WERI-Rb-1 (cell line): ENCODE measurements at regions not wholly inside any gene's neighbourhood (a gene's known extent, or its start where the extent isn't known, plus 50 kb on each side); places are given as distances from the start of the nearest gene placed in this dataset.

Source experiments
- DNase-seq: peaks from one replicate; pipeline ENCODE4 v3.0.0-alpha.2; 2020
- H3K27ac ChIP-seq: fragments of 250-450 bp; sonication (Bioruptor Pico); 2 replicates; pipeline ENCODE4 v1.5.1; 2020; ENCODE audit warnings: mild to moderate bottlenecking, moderate library complexity
- H3K27me3 ChIP-seq: fragments of 250-450 bp; sonication (Bioruptor Pico); 2 replicates; pipeline ENCODE4 v1.5.1; 2021; ENCODE audit warnings: mild to moderate bottlenecking, low read depth, moderate library complexity; ENCODE audit not compliant: insufficient read depth, severe bottlenecking
- H3K36me3 ChIP-seq: fragments of 250-450 bp; sonication (Bioruptor Pico); 2 replicates; pipeline ENCODE4 v1.5.1; 2020; ENCODE audit warnings: mild to moderate bottlenecking, moderate library complexity
- H3K4me3 ChIP-seq: 2 replicates; pipeline ENCODE4 v1.5.1; 2011; ENCODE audit warnings: low read depth, mild to moderate bottlenecking, control low read depth, low read length
- H3K9me3 ChIP-seq: fragments of 250-450 bp; sonication (Bioruptor Pico); 2 replicates; pipeline ENCODE4 v1.5.1; 2021; ENCODE audit warnings: mild to moderate bottlenecking, moderate library complexity; ENCODE audit not compliant: severe bottlenecking
- TF ChIP-seq, protein P1 (sequence below): IDR thresholded peaks from 2 replicates; pipeline ENCODE4 v1.5.1; 2011; ENCODE audit warnings: low read depth, mild to moderate bottlenecking, control low read depth, inconsistent platforms, low read length

DNA sequence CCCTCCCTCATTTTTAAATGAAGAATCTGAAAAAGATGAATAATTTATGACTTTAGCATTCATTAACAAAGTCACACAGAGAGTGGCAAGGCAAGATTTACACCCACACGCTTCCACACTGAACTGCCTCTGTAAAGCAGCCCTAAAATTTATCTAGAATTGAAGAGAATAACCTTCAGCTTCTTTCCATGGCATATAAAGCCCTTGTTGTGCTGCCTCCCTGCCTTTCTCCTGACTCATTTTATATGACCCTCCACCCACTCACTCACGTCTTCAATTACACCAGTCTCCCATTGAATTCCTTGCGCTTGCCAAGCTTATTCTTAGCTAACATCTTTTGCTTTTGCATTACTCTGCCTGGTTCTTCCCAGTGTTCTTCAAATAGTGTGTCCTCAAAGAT is 2649.3 kb downstream of the PCDH7 start:
- Histone ChIP-seq H3K27ac (no peak overlapping the region), H3K4me3 (no peak overlapping the region), H3K36me3 (no peaks in the 10 kb centered on the region), H3K9me3 (no peaks in the 10 kb centered on the region), H3K27me3 (no peaks in the 10 kb centered on the region)
- TF ChIP-seq, protein P1, sequence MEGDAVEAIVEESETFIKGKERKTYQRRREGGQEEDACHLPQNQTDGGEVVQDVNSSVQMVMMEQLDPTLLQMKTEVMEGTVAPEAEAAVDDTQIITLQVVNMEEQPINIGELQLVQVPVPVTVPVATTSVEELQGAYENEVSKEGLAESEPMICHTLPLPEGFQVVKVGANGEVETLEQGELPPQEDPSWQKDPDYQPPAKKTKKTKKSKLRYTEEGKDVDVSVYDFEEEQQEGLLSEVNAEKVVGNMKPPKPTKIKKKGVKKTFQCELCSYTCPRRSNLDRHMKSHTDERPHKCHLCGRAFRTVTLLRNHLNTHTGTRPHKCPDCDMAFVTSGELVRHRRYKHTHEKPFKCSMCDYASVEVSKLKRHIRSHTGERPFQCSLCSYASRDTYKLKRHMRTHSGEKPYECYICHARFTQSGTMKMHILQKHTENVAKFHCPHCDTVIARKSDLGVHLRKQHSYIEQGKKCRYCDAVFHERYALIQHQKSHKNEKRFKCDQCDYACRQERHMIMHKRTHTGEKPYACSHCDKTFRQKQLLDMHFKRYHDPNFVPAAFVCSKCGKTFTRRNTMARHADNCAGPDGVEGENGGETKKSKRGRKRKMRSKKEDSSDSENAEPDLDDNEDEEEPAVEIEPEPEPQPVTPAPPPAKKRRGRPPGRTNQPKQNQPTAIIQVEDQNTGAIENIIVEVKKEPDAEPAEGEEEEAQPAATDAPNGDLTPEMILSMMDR: no peak
- DNase-seq: no peak

DNA sequence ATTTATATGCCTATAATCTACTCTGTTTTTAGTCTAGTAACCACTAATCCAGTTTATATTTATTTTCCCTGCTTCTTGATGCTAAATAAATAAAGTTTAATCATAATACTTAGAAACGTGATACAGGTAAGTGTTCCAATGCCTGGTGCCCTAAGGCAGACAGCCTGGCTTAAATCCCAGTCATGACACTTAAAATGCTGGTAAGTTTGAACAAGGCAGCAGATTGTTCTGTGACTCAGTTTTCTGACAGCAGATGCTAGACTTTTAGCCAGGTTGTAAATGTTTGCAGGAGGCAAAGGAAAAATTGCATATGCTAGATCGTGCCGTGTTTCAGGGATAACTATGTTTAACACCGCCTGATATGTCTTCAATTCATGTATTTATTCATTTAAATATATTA is 2661.6 kb downstream of the PCDH7 start:
- Histone ChIP-seq H3K4me3 (no peak overlapping the region), H3K27ac (no peak overlapping the region), H3K9me3 (no peaks in the 10 kb centered on the region), H3K27me3 (no peaks in the 10 kb centered on the region), H3K36me3 (no peaks in the 10 kb centered on the region)
- TF ChIP-seq, protein P1: no peak
- no peak for DNase-seq

DNA sequence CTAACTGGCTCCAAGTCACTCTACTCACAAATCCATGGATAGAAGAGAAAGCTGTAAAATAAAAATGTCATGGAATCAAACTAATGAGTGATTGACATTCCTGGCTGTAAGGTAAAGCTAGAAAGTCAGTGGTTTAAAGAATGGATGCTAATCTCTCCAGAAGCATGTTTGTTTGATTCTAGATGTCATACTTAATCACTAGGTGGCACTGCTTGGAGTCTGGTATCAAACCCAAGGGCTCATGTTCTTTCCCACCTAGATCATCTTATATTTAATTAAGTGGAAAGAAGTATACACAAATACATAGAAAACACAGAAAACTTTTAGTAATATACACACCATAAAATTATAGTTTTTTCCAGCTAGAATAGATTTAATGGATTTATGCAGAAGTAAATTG is 2666.6 kb downstream of the PCDH7 start:
- DNase-seq: no peak
- TF ChIP-seq, protein P1: peak; percentile 40; the same call in 1 of the 2 replicates
- Histone ChIP-seq H3K9me3 (no peaks in the 10 kb centered on the region), H3K27ac (no peak overlapping the region), H3K36me3 (no peaks in the 10 kb centered on the region), H3K4me3 (no peak overlapping the region), H3K27me3 (no peaks in the 10 kb centered on the region)

DNA sequence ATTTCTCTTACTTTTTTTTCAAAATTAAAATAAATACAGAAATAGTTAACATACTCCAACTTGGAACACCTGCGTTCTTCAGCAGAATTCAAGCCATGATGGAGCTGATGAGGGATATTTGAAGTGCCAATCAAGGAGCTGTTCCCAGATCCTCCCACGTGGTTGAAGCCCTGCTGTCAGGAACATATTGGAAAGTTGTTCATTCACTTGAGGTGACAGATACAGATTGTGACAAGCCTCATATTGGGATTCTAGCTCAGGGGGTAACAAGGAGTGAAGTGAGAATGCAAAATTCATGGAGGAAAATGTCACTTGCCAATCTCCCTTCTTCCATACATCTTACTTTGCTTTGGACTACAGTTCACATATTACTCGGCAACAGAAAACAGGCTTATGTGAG is 2670.8 kb downstream of the PCDH7 start:
- DNase-seq: no peak
- Histone ChIP-seq H3K27me3 (no peaks in the 10 kb centered on the region), H3K36me3 (no peaks in the 10 kb centered on the region), H3K9me3 (no peaks in the 10 kb centered on the region), H3K27ac (no peak overlapping the region), H3K4me3 (no peak overlapping the region)
- TF ChIP-seq, protein P1: no peak

DNA sequence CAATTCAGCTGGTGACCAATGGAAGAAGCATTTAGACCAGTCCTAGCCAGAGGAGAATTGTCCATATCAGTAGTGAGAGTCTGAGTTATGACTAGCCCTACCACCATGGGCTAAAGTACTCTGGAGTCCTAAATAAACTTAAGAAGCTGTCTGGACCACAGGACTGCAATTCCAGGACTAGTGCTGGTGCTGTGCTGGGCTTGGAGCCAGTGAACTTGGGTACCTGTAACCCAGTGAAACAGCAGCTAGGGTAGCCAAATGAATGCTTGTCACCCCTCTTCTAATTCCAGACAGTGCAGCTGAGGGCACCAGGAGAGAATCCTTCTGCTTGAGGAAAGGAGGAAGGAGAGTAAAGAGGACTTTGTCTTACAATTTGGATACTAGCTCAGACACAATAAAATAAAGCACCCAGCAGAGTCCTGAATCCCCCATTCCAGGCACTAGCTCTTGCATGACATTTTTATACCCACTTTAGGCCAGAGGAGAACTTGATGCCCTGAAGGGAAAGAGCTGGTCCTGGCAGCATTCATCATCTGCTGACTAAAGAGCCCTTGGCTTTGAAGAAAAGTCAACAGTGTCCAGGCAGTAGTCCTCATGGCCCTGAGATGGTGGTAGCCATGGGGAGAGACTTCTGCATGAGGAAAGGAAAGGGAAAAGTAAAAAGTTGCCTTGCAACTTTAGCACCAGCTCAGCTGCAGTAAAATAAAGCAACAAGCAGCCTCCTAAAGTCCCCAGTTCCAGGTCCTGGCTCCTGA is 2675.7 kb downstream of the PCDH7 start:
- Histone ChIP-seq H3K27me3 (no peaks in the 10 kb centered on the region), H3K27ac (no peak overlapping the region), H3K9me3 (peaks cover 5% of the 10 kb centered on the region), H3K4me3 (no peak overlapping the region), H3K36me3 (no peaks in the 10 kb centered on the region)
- TF ChIP-seq, protein P1: no peak
- DNase-seq: no peak

DNA sequence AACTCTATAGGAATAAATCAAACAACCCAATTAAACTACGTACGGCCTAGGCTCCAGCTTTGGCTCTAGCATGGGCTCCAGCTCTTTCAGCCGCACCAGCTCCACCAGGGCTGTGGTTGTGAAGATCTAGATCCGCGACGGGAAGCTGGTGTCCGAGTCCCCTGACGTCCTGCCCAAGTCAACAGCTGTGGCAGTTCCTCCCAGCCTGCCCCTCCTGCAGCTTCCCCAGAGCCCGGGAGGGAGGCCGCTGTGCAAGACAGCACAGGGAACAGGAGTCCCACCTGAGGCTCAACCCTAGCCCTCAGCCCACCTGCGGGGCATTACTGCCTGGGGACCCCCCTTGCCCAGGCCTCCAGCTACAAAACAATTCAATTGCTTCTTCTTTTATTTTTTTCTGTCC is 2680.3 kb downstream of the PCDH7 start:
- Histone ChIP-seq H3K27me3 (no peaks in the 10 kb centered on the region), H3K4me3 (no peak overlapping the region), H3K9me3 (peaks cover 5% of the 10 kb centered on the region), H3K27ac (no peak overlapping the region), H3K36me3 (no peaks in the 10 kb centered on the region)
- TF ChIP-seq, protein P1: no peak
- no peak for DNase-seq
